ENCODE measurements at regions not wholly inside any gene's neighbourhood (a gene's known extent, or its start where the extent isn't known, plus 50 kb on each side); places are given as distances from the start of the nearest gene placed in this dataset.

- TF ChIP-seq, protein P1, sequence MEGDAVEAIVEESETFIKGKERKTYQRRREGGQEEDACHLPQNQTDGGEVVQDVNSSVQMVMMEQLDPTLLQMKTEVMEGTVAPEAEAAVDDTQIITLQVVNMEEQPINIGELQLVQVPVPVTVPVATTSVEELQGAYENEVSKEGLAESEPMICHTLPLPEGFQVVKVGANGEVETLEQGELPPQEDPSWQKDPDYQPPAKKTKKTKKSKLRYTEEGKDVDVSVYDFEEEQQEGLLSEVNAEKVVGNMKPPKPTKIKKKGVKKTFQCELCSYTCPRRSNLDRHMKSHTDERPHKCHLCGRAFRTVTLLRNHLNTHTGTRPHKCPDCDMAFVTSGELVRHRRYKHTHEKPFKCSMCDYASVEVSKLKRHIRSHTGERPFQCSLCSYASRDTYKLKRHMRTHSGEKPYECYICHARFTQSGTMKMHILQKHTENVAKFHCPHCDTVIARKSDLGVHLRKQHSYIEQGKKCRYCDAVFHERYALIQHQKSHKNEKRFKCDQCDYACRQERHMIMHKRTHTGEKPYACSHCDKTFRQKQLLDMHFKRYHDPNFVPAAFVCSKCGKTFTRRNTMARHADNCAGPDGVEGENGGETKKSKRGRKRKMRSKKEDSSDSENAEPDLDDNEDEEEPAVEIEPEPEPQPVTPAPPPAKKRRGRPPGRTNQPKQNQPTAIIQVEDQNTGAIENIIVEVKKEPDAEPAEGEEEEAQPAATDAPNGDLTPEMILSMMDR (IDR thresholded peaks at IDR 0.05; ENCODE audit: insufficient read depth, low read depth, low read length, missing control alignments): no peak
- DNase-seq (ENCODE audit: low read depth): no peak
- no peak overlapping the region for H3K4me3 ChIP-seq (ENCODE audit: low read depth, low read length)
Observed at GRCh38 chr15:39403640-39404117, 177.2 kb upstream of the THBS1 start.

DNA sequence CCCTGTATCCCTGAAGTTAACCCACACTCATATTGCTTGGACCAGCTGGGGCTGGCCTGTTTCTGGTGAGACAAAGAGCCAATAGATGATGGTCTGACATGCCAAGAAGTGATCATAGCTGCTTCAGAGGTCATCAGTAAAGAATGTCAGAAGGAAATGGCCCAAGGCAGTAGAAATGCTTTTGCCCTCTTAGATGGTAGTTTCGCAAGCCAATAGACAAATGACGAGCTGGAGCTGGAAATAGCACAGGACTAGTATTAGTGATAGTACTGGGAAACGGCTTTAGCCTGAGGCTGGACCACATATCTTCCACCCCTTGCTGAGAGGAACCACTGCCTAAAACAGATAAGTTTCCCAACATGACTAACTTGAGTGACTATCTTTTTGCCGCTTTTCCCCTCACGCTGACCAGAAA lies 176.1 kb upstream of the THBS1 start:
- no peak overlapping the region for H3K4me3 ChIP-seq (ENCODE audit: low read depth, low read length)
- TF ChIP-seq, protein P1 (IDR thresholded peaks at IDR 0.05; ENCODE audit: insufficient read depth, low read depth, low read length, missing control alignments): no peak
- no peak for DNase-seq (ENCODE audit: low read depth)

DNA sequence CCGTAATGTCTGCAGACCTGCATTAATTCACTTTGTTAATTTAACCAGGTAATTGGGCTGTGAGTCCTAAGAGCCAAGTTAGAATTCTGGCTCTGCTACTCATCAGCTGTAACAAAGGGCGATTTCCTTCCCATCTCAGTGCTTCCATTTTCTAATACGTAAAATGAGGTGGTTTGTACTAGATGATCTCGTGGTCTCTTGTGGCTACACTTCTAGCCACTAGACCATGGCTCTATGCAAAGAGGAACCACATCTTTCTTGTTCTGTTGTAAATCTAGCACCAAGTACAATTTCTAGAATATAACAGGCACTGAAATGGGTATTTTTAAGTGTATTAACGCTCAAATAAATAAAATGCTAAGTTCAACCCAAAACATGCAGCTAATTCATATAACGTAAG lies 174.4 kb upstream of the THBS1 start:
- peak; percentile 60 for DNase-seq (ENCODE audit: low read depth)
- no peak overlapping the region for H3K4me3 ChIP-seq (ENCODE audit: low read depth, low read length)
- TF ChIP-seq, protein P1 (IDR thresholded peaks at IDR 0.05; ENCODE audit: insufficient read depth, low read depth, low read length, missing control alignments): no peak

- TF ChIP-seq, protein P1 (IDR thresholded peaks at IDR 0.05; ENCODE audit: insufficient read depth, low read depth, low read length, missing control alignments): no peak
- no peak overlapping the region for H3K4me3 ChIP-seq (ENCODE audit: low read depth, low read length)
- no peak for DNase-seq (ENCODE audit: low read depth)
Observed at GRCh38 chr15:39407116-39407515, 173.8 kb upstream of the THBS1 start.

DNA sequence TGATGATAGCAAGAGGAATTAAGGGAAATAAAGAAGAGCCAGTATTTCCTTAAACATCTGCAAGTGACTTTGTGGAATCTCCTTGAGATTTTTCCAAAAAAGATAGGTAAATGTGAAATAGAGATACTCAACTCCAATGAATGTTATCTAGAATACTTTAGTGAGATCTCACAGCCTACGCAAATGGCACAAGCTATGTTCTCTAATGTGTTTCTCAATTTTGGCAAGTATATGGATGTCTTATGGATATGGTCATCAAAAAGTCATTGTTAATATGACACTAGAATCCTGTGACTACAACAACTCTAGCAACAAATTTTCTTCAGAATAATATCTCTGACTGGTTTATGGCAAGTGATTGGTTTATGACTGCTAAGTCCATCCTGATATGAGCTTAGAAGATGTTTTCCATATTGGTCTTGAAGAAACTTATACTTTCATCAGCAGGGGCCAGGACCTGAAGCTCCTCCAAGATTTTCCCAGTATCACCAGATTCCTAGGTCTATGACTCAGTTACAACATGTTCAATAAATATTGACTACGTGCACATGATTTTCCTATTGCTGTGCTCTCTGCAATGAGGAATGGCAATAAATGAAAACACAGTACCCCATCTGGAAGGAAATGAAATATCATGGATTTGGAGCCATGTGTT lies 170.9 kb upstream of the THBS1 start:
- no peak for DNase-seq (ENCODE audit: low read depth)
- no peak overlapping the region for H3K4me3 ChIP-seq (ENCODE audit: low read depth, low read length)
- TF ChIP-seq, protein P1 (IDR thresholded peaks at IDR 0.05; ENCODE audit: insufficient read depth, low read depth, low read length, missing control alignments): no peak

GRCh38 chr15:39411102-39411989 lies 169.5 kb upstream of the THBS1 start:
- no peak overlapping the region for H3K4me3 ChIP-seq (ENCODE audit: low read depth, low read length)
- DNase-seq (ENCODE audit: low read depth): peak; percentile 88
- TF ChIP-seq, protein P1 (IDR thresholded peaks at IDR 0.05; ENCODE audit: insufficient read depth, low read depth, low read length, missing control alignments): no peak

All from GM12865 (cell line).